ENCODE measurements at regions not wholly inside any gene's neighbourhood (a gene's known extent, or its start where the extent isn't known, plus 50 kb on each side); places are given as distances from the start of the nearest gene placed in this dataset.

DNA sequence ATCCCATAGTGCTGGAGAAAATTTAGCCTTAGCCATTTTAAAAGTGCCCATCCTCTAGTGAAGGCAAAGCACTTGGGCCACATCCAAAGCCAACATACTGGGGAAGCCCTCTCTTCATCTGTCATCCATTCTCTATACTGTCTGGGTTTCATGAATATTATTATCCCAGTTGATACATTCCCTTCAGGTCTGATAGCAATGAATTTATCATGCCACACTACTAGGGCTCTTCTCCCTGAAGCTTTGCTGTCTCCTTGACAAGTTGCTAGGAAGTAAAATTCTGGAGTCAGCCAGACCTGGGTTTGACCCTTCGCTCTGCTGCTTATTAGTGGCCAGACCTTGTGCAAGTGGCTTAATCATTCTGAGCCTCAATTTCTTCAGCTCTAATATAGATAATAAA is 1041.4 kb upstream of the ADGRL2 start:
- H3K9me3 ChIP-seq: no peaks in the 10 kb centered on the region
- no peak overlapping the region for H3K27ac ChIP-seq
- H3K4me1 ChIP-seq: no peaks in the 10 kb centered on the region
- ATAC-seq: no peak
- DNase-seq: no peak
- no peak overlapping the region for H3K4me3 ChIP-seq
- TF ChIP-seq POLR2A (IDR thresholded peaks at IDR 0.05) (no peak), CTCF (IDR thresholded peaks at IDR 0.05) (no peak)
- 100% methylated on average over 1 of the region's 1 CpG for WGBS (ENCODE audit: insufficient coverage, low coverage, low lambda C conversion rate, missing lambda C conversion rate)
- intact Hi-C loops (cut with DNase I): no loop called here
- H3K36me3 ChIP-seq: no peaks in the 10 kb centered on the region
- no peaks in the 10 kb centered on the region for H3K27me3 ChIP-seq

DNA sequence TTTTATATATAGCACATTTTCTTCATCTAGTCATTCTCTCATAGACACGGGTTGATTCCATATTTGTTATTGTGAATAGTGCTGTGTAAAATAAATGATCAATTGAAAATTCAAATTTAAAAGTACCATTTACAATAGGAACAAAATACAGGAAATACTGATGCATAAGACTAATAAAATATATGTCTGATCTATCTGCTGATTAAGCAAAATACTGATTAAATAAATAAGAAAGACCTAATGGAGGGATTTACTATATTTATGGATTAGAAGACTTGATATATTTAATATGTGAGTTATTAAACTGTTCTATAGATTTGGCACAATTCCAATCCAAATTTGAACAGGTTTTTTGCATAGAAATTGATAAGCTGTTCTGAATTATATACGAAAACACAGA is 1044.8 kb upstream of the ADGRL2 start:
- Histone ChIP-seq H3K27ac (no peak overlapping the region), H3K4me1 (no peaks in the 10 kb centered on the region), H3K27me3 (no peaks in the 10 kb centered on the region), H3K9me3 (no peaks in the 10 kb centered on the region), H3K36me3 (no peaks in the 10 kb centered on the region), H3K4me3 (no peak overlapping the region)
- DNase-seq (no peak), ATAC-seq (no peak)
- intact Hi-C loops (cut with DNase I): no loop called here
- WGBS (ENCODE audit: insufficient coverage, low coverage, low lambda C conversion rate, missing lambda C conversion rate): 77% methylated on average over 2 of the region's 2 CpGs
- TF ChIP-seq CTCF (IDR thresholded peaks at IDR 0.05) (no peak), POLR2A (IDR thresholded peaks at IDR 0.05) (no peak)

- ATAC-seq (no peak), DNase-seq (no peak)
- H3K4me3 ChIP-seq: no peak overlapping the region
- no peaks in the 10 kb centered on the region for H3K4me1 ChIP-seq
- WGBS (ENCODE audit: insufficient coverage, low coverage, low lambda C conversion rate, missing lambda C conversion rate): 68% methylated on average over 2 of the region's 2 CpGs
- no peaks in the 10 kb centered on the region for H3K27me3 ChIP-seq
- intact Hi-C loops (cut with DNase I): no loop called here
- H3K27ac ChIP-seq: no peak overlapping the region
- TF ChIP-seq CTCF (IDR thresholded peaks at IDR 0.05) (no peak), POLR2A (IDR thresholded peaks at IDR 0.05) (no peak)
- H3K36me3 ChIP-seq: no peaks in the 10 kb centered on the region
- H3K9me3 ChIP-seq: no peaks in the 10 kb centered on the region
Observed at GRCh38 chr1:80751204-80751603, 1049.5 kb upstream of the ADGRL2 start.

DNA sequence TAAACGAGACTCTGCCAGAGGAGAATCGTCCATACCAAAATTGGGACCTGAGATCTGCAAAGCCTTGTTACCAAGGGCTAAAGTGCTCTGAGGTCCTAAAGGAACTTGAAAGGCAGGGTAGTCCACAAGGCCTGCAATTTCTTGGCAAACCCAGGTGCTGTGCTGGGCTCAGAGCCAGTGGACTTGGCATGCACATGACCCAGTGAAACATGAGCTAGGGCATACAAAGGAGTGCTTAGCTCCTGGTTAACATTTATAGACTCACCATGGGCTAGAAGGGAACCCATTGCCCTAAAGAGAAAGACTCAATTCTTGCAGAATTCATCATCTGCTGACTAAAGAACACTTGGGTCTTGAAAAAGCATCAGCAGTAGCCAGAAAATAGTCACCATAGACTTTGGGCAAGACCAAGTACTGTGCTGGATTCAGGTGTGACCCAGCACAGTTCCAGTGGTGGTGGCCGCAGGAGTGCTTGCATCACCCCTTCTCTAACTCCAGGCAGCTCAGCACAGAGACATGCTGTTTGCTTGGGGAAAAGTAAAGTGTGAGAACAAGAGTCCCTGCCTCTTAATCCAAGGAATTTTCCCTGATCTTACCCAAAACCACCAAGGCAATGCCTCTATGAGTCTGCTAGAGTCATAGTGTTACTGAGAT is 1069.4 kb upstream of the ADGRL2 start:
- intact Hi-C loops (cut with DNase I): no loop called here

More for the DNA sequence above, 1069.4 kb upstream of the ADGRL2 start:
- no peaks in the 10 kb centered on the region for H3K36me3 ChIP-seq
- no peak overlapping the region for H3K4me3 ChIP-seq
- no peaks in the 10 kb centered on the region for H3K27me3 ChIP-seq
- no peak for TF ChIP-seq POLR2A (IDR thresholded peaks at IDR 0.05)
- TF ChIP-seq CTCF (IDR thresholded peaks at IDR 0.05): no peak
- 0% methylated on average over 1 of the region's 3 CpGs for WGBS (ENCODE audit: insufficient coverage, low coverage, low lambda C conversion rate, missing lambda C conversion rate)
- H3K4me1 ChIP-seq: no peaks in the 10 kb centered on the region
- ATAC-seq: peak; percentile 92 to 98 (median 98)
- peak; percentile 69 to 82 (median 81) for DNase-seq
- H3K9me3 ChIP-seq: no peaks in the 10 kb centered on the region
- H3K27ac ChIP-seq: no peak overlapping the region

Data from right lobe of liver (tissue), 6 donors.